ENCODE measurements at regions not wholly inside any gene's neighbourhood (a gene's known extent, or its start where the extent isn't known, plus 50 kb on each side); places are given as distances from the start of the nearest gene placed in this dataset.

GRCh38 chr6:16987996-16988395 lies 113.9 kb upstream of the STMND1 start:
- TF ChIP-seq POLR2AphosphoS5 (IDR thresholded peaks at IDR 0.05) (no peak), POLR2A (IDR thresholded peaks at IDR 0.05) (no peak)
